SHP77 (cell line): ENCODE measurements at regions not wholly inside any gene's neighbourhood (a gene's known extent, or its start where the extent isn't known, plus 50 kb on each side); places are given as distances from the start of the nearest gene placed in this dataset.
A peak's percentile ranks its signal among the peaks of the same experiment; 100 is the strongest.

Experiments
- DNase-seq, 2 experiments: peaks; one replicate each; lab custom pipeline; 2025; lab: John Stamatoyannopoulos, UW

DNA sequence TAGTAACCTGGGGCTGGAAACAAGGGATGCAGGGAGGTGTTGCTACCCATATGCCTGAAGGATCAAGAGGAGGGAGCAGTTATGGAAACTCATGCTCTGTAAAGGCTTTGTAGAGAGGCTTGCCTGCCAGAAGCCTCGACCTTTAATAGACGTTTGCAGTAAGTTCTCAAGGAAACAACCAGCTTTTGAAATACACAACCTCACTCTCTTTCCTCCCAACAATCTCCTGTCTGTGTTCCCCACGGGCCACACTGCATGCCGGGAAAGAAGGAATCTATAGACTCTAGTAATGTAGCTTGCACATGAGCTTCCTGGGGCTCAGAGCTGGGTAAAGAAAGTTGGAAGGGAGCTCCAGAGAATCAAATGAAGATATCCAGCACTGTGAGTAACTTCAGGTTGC is 101.6 kb upstream of the PACRGL start:
- no peak for DNase-seq

DNA sequence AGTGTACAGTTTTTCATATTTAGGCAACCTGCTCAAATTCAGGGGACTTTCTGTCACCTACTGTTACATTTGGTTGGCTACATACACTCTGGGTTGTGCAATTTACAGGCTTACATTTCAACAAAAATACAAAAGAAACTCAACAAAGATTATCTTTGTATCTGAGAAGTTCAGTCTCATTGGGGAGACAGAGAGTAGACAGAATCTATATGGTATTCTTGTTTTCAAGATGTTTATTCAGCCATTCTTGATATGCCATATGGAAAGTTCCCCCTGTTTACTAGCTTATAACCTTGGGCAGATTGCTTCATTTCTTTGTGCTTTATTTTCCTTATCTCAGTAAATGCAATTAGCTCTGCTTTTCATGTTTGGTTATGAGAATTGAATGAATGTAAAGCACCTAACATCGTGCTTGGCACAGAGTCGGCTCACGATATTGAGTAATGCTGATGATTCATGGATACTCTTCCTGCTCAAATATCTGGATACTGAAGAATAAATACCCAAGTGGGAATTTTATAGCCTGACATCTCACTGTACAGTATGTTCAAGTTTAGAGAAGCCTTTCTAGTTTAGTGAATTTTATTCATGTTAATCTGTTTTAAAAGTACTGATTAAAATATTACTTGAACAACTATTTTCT is 96.5 kb upstream of the PACRGL start:
- DNase-seq: no peak

DNA sequence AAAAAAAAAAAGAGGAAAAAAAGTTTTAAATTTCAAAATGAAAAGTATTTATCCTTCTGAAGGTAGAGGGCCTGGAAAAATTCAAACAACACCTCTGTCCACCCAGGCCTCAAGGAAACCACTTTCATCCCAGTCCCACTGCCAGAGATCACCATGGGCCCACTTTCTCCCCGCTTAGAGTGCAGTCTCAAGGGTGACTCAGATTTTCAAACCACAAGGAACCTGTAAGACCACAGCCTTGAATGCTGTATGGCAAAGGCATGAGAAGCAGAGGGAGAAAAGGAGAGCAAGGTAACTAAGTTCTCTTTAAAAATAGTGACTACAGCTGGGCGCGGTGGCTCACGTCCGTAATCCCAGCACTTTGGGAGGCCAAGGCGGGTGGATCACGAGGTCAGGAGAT is 87.9 kb upstream of the PACRGL start:
- no peak for DNase-seq

DNA sequence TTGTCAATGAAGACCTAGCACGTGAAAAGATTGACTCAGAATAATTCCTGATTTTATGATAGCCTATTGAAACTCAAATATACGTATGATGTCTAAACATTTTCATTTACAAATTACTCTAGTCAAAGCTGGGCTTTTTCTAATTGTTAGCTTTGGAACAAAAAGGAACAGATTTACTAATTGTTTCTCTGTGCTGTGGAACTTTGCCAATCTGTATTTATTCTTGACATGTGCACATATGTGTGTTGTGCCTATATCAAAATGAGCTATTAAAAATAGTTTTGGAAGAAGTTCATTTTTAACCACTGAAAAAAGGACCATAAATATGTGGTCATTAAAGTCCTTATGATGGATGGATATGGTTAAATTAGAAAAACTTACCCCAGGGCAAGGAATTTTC is 85.4 kb upstream of the PACRGL start:
- DNase-seq: no peak

DNA sequence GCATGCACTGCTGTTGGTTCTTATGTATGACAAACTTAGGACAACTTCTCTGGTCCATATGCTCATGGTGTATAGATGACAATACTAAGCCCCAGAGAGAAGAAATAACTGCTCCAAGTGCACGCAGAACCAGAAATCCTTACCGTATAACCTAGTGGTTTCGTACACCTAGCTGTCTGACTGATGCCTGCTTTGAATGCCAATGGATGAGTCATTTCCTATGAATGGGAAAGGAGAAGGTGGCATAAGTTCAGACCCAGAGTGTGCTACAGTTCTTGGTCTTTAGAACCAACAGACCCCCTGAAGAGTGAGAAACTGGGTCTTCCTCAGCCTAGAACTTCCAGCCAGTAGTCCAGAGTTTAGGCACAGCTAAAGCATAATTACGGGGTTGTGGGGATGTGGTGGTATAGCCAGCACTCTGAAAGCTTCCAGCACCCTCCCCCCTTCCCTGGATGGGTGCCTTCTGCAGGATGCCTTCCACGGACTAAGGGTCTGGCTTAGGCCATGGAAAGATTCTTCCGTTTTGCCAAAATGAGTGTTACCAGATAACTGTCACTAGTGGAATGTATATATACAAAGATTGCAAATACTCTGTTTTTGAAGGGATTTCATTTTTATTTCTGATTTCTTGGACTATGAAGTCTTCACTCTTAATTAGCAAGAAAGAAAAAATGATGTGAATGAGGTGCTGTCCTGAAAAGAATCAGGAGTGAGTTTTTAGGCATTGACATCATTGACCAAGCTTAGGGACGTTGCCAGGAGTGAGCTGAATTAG is 84.6 kb upstream of the PACRGL start:
- DNase-seq: no peak

DNA sequence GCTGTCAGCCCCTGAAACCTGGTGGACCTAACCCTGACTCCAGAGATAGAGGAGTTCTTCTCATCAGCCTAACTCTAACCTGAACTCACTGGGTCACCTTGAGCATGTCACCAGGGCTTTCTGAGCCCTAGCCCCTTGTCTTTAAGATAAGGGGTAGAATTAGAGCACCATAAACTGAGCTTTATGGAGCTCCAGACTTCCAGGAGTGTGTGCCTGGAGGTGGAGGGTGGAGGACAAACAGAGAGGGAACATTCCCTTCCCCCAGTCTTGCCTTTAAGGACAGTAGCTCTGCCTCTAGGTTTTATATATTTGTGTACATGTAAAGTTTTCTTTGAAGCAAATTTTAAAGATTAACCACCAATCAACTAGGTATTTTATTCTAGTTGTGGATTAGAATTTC is 83.9 kb upstream of the PACRGL start:
- no peak for DNase-seq

DNA sequence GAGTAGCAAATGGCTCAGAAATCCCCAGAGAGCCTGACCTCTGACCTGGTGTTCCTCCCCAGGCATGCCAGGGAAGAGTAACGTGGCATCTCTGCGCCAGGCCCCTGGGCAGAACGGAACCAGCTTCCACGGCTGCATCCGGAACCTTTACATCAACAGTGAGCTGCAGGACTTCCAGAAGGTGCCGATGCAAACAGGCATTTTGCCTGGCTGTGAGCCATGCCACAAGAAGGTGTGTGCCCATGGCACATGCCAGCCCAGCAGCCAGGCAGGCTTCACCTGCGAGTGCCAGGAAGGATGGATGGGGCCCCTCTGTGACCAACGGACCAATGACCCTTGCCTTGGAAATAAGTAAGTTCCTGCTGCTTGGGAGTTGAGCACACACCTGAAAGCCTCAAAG is 83.4 kb upstream of the PACRGL start:
- no peak for DNase-seq

DNA sequence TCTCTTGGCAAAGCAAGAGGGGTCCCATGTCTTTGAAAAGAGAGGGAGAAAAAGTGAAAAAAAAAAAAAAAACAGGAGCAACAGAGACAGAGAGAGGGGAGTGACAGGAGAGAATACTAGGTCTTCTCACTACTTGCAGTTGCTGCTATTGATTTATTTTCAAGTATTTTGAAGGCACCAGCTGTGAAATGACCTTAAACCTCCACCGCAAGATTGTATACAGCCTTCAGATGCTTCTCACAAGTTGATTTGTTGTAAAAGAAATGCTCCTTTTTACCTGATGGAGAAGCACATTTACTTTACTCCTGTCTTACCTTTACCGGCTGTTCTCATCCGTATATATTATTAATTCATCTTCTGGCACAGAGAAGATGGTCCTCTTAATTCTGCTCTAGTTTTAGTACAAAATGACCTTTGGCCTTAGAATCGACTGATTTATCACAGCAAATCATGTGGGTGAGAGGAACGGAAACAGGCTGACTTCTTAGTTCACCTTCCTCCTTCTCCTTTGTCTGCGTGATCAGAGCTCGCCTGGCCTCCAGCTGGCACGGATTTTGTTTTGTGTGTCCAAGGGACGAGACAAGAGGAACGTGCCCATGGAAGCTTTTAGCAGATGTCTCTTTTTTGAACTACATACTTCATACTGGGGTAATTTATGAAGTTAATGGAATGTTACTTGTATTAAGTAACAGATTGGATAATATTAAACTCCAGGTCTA is 82.4 kb upstream of the PACRGL start:
- DNase-seq: no peak

DNA sequence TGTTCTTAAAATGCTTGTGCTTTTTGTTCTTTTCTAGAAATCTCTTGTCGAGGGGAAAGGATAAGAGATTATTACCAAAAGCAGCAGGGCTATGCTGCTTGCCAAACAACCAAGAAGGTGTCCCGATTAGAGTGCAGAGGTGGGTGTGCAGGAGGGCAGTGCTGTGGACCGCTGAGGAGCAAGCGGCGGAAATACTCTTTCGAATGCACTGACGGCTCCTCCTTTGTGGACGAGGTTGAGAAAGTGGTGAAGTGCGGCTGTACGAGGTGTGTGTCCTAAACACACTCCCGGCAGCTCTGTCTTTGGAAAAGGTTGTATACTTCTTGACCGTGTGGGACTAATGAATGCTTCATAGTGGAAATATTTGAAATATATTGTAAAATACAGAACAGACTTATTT is 81.5 kb upstream of the PACRGL start:
- no peak for DNase-seq

DNA sequence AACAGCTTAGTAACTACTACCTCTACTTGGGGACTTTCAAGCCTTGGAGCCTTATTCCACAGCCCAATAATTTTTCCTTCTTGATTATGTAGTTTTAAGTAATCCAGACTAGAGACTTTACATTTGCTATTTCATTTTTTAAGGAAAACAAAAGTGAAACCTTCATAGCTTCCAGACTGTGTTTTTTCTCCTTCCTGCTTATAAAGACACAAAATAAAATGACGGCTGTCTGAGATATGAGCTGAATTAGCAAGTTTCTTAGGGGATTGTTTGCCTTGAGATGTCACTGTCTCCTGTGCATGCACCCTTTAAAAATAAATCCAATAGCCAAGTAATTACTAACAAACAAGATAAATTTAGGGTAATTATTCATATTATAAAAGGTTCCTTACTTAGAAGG is 78.8 kb upstream of the PACRGL start:
- no peak for DNase-seq

DNA sequence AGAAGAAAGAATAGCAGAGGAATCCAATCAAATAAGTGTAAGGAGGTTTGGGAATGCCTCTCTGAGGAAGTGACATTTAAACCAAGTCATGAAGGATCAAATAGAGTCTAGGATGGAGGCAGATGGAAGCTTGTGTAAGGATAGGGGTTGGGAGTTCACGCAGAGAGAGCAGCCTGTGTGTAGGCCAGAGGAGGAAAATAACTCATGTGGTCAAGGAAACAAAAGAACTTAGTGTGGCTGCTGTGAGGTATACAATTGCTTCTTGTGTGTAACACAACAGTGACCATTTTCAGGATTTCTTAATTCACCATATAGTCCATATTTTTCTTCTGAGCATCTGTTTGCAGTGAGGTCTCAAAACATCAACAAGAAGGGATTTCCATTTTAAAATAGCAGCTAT is 77.6 kb upstream of the PACRGL start:
- no peak for DNase-seq

DNA sequence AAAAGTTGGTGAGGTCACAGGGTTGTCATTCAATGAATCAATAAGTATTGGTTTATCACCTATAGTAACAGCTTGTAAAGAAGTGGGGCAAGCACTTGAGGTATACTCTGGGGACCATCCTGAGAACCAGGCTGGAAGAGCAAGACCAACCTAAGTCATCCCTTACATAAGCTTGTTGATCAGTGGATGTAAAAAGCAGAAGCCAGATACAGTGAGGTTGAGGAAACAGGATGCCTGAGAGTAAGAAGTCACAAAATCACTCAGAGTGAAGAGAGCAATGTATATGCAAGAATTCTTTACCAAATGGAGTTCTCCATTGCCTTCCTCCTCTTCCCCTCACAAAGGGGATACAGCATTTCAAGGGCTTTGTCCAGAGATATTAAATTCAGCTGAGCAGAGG is 76.3 kb upstream of the PACRGL start:
- DNase-seq: no peak

DNA sequence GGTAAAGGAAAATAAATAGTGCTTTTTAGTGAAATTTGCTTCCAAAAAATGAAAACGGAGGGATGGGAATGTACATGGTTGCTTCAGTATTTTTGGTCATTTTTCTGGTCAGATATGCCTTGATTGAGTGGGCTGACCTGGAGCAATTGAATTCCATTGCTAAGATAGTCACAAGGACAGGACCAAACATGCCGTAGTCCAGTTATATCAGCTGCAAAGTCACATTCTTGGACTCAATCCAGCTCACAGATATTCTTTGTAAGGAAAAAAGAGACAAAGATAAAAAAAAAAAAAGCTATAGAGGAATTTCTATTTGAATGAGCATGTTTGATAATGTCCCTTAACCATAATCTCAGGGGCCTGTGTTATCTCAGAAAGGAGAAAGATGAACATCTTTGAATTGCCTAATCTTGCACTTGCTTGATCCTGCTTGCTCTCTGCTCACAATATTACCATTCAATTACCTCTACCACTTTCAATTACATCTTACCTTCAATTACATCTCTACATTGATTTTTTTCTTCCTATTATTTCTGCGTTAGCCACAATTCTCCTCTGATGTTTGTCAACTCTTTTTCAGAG is 75.4 kb upstream of the PACRGL start:
- no peak for DNase-seq

DNA sequence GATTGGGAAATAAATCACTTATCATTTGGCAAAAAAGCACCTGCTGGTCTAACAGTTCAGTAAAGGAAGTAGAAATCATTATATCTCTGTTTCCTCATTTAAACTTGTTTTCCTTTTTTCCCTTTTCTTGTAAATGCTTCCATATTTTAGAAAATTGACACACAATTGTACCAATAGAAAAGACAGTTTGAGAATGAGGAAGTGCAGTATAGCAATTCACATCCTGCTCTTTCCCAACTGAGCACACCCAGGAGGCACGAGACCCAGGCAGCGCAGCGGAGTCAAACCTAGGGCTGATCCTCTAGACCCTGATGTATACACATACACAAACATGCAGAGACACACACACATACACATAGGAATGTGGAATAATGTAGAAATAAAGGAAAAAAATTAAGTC is 74.8 kb upstream of the PACRGL start:
- no peak for DNase-seq

DNA sequence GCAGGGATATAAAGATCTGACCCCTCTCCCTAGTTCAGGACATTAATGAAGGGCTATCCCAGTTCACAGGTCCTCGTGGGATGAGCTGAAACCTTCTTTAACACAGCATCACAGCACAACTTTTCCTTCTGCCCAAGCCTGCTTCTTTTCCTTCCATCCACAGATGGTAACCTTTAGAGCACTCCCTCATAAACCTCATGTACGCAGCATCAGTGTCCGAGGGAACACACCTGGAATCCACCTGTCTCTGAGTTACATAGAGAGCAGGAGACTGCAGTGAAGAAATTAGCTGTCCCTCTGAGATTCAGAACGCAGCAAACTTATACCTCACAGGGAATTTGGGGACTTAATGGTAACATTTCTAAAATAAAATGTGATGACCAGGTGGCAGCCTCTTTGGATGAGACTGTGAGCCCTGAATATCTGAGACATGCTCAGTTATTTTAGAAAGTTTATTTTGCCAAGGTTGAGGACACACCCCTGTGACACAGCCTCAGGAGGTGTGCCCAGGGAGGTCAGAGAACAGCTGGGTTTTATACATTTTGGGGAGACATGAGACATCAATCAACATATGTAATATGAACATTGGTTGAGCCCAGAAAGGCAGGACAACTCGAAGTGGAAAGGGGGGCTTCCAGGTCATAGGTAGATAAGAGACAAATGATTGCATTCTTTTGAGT is 73.8 kb upstream of the PACRGL start:
- DNase-seq: no peak

DNA sequence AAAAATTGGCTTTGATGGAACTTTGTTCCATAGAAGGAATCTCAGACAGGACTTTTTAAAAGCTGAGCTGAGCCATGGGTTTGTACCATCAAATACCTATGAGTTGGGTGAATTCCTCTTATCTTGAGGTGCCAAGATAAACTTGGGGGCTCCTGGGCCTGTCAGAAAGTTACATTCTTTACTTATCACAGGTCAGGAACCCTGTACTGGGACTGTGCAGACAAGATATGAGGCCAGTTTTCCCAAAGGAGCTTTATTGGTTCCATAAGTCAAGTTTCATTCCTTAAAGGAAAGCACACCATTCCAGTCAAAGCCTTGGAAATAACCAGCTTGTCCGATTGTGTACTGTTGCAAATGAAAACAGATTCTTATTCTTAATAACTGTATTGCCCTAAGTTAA is 72.4 kb upstream of the PACRGL start:
- DNase-seq: no peak

DNA sequence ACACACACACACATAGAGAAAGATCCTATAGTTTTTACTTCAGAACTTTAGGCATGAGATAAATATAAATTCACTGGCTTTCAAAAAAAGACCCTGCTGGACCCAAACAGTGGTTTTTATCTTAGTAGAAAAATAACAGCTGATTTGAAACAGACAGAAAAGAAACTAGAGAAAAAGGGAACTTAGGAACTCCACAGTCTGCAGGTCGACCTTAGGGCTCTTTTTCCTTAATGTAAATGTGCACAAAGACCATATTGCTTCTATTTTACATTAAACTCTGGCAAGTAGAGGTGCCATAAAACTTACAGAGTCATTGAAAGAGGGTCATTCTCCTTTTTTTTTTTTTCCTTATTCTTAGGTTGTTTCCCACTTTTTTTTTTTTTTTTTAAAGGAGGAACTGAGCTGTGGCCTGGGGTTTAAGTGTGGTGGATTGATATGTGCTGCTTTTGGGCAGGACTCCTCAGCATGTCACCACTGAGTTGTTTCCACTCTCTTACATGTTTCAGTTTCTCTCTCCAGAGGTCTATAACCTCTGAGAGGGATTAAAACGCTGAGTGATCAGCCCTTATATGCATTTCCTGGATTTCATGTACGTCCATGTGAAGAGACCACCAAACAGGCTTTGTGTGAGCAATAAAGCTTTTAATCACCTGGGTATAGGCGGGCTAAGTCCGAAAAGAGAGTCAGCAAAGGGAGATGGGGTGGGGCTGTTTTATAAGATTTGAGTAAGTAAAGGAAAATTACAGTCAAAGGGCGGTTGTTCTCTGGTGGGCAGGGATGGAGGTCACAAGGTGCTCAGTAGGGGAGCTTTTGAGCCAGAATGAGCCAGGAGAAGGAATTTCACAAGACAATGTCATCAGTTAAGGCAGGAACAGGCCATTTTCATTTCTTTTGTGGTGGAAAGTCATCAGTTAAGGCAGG is 70.8 kb upstream of the PACRGL start:
- no peak for DNase-seq

DNA sequence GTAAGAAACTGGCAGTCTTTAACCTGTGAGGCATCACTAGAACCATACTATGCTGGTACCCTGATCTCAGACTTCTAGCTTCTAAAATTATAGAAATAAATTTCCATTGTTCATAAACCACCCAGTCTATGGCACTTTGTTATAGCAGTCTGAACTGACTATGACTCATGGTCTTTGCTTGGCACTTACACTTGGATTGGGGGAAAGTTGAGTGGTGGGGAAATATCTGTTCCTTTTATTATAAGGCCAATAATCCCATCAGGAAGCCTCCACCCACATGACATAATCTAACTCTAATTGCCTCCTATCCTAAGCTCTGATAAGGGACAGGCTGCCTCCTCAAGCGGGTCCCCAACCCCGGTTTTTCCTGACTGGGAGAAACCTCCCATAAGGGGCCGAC is 61.4 kb upstream of the PACRGL start:
- no peak for DNase-seq

DNA sequence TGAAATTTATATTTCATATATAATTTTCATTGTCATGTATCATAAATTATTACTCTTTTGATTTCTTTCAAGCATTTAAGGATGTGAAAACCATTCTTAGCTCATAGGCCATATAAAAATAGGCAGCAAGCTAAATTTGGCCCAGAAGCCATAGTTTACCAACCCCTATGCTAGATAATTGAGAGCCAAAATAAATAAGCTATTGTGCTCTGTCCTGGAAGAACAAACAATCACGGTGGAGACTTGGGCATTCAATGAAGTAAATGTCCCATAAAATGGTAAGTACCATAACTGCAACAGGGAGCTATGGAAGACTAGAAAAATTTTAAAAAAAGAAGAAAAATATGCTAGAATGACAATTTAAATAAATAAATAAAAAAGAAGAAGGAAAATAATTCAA is 60.9 kb upstream of the PACRGL start:
- peak; percentile 15 to 17 for DNase-seq

DNA sequence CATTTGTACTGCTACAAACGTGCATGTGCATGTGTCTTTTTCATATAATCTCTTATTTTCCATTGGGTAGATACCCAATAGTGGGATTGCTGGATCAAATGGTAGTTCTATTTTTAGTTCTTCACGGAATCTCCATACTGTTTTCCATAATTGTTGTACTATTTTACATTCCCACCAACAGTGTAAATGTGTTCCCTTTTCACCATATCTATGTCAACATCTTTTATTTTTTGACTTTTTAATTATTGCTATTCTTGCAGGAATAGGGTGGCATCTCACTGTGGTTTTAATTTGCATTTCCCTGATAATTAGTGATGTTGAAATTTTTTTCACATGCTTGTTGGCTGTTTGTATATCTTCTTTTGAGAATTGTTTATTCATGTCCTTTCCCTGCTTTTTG is 59.3 kb upstream of the PACRGL start:
- DNase-seq: no peak

DNA sequence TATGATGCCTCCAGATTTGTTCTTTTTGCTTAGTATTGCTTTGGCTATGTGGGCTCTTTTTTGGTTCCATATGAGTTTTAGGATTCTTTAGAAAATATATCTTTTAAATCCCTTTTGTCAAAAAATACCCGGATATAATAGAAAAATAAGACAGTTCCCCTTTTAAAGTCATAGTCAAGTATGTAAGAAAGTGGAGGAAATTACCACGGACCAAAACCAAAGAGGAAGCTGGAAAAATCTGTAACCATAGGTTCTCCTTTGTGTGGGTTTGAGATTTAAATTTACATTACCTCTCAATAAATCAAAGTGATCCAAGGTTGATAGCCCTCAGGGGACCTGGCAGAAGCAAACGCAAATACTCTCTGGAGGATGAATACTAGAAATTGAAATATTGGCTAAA is 58.3 kb upstream of the PACRGL start:
- DNase-seq: no peak
